ENCODE measurements at regions not wholly inside any gene's neighbourhood (a gene's known extent, or its start where the extent isn't known, plus 50 kb on each side); places are given as distances from the start of the nearest gene placed in this dataset.

GRCh38 chr18:2139691-2140090 lies 431.6 kb downstream of the METTL4 start:
- TF ChIP-seq NR3C1 (CRISPR knock-in tag; conservative IDR thresholded peaks at IDR 0.05; ENCODE audit: low read depth) (no peak), OVOL2 (CRISPR knock-in tag; IDR thresholded peaks at IDR 0.05; ENCODE audit: borderline replicate concordance) (no peak), GTF2I (CRISPR knock-in tag; conservative IDR thresholded peaks at IDR 0.05) (no peak), ARID4B (CRISPR knock-in tag; IDR thresholded peaks at IDR 0.05; ENCODE audit: borderline replicate concordance) (no peak), NR2C2 (CRISPR knock-in tag; IDR thresholded peaks at IDR 0.05) (no peak), PRRX2 (CRISPR knock-in tag; IDR thresholded peaks at IDR 0.05) (no peak), NFYB (CRISPR knock-in tag; conservative IDR thresholded peaks at IDR 0.05; ENCODE audit: low read depth) (no peak)
- H3K9me3 Mint-ChIP-seq: peaks cover 11% of the 10 kb centered on the region
- H3K27me3 Mint-ChIP-seq (ENCODE audit: low read depth): no peaks in the 10 kb centered on the region
- H3K36me3 Mint-ChIP-seq: no peaks in the 10 kb centered on the region
- ATAC-seq: no peak
- H3K4me1 Mint-ChIP-seq: 0 out of 2 replicates have a peak, but pooled peaks cover 4% of the 10 kb centered on the region
- ChIA-PET CTCF (no interaction called here), POLR2A (no interaction called here)
- H3K27ac Mint-ChIP-seq: no peak overlapping the region
- H3K4me3 Mint-ChIP-seq: no peak overlapping the region
- no peak for DNase-seq (ENCODE audit: low spot score)

- CTCF ChIA-PET: no interaction called here
- Mint-ChIP-seq H3K9me3 (peaks cover 30% of the 10 kb centered on the region), H3K4me1 (peaks cover 5% of the 10 kb centered on the region), H3K36me3 (no peaks in the 10 kb centered on the region), H3K4me3 (no peak overlapping the region), H3K27ac (no peak overlapping the region), H3K27me3 (ENCODE audit: low read depth) (no peaks in the 10 kb centered on the region)
- no peak for ATAC-seq
- no peak for DNase-seq (ENCODE audit: low spot score)
- POLR2A ChIA-PET: no interaction called here
- TF ChIP-seq IRF1 (CRISPR knock-in tag; IDR thresholded peaks at IDR 0.05): no peak
- no peak for TF ChIP-seq IRF2 (CRISPR knock-in tag; IDR thresholded peaks at IDR 0.05; ENCODE audit: borderline replicate concordance, low read depth)
- no peak for TF ChIP-seq ZMAT4 (CRISPR knock-in tag; IDR thresholded peaks at IDR 0.05)
- no peak for TF ChIP-seq ZSCAN18 (CRISPR knock-in tag; IDR thresholded peaks at IDR 0.05)
- TF ChIP-seq GTF2I (CRISPR knock-in tag; conservative IDR thresholded peaks at IDR 0.05): no peak
- TF ChIP-seq SMAD3 (CRISPR knock-in tag; IDR thresholded peaks at IDR 0.05; ENCODE audit: borderline replicate concordance): no peak
- TF ChIP-seq HMGA2 (CRISPR knock-in tag; IDR thresholded peaks at IDR 0.05): no peak
- TF ChIP-seq ZNF423 (CRISPR knock-in tag; IDR thresholded peaks at IDR 0.05): no peak
- no peak for TF ChIP-seq ATF3 (CRISPR knock-in tag; conservative IDR thresholded peaks at IDR 0.05)
- no peak for TF ChIP-seq ZNF121 (CRISPR knock-in tag; IDR thresholded peaks at IDR 0.05)
- no peak for TF ChIP-seq ESRRA (CRISPR knock-in tag; IDR thresholded peaks at IDR 0.05; ENCODE audit: borderline replicate concordance)
- no peak for TF ChIP-seq ZNF416 (CRISPR knock-in tag; IDR thresholded peaks at IDR 0.05)
- no peak for TF ChIP-seq JAZF1 (CRISPR knock-in tag; IDR thresholded peaks at IDR 0.05)
- TF ChIP-seq SOX15 (CRISPR knock-in tag; IDR thresholded peaks at IDR 0.05): no peak
These were observed 427.7 kb downstream of the METTL4 start for GRCh38 chr18:2143636-2144035.

Measured in WTC11 (cell line).